ACC112 (cell line): ENCODE measurements at regions not wholly inside any gene's neighbourhood (a gene's known extent, or its start where the extent isn't known, plus 50 kb on each side); places are given as distances from the start of the nearest gene placed in this dataset.

ENCODE experiments used
- H2AFZ ChIP-seq: fragments of 200-600 bp; sonication (generic); one replicate; pipeline ENCODE4 v1.6.0; 2017; ENCODE audit warnings: antibody characterized with exemption, low read length; ENCODE audit not compliant: unreplicated experiment
- H3K27ac ChIP-seq: fragments of 200-600 bp; sonication (generic); 2 replicates; pipeline ENCODE4 v1.5.1; 2014; ENCODE audit warnings: low read depth, mild to moderate bottlenecking, antibody characterized with exemption, low read length, moderate library complexity
- H3K27me3 ChIP-seq: fragments of 200-600 bp; sonication (generic); 2 replicates; pipeline ENCODE4 v1.6.1; 2014; ENCODE audit warnings: mild to moderate bottlenecking, antibody characterized with exemption, low read length, moderate library complexity, mixed read lengths; ENCODE audit not compliant: insufficient read depth
- H3K36me3 ChIP-seq: fragments of 200-600 bp; sonication (generic); 2 replicates; pipeline ENCODE4 v1.6.1; 2016; ENCODE audit warnings: mild to moderate bottlenecking, antibody characterized with exemption, low read length, moderate library complexity, mixed read lengths; ENCODE audit not compliant: insufficient read depth
- H3K4me1 ChIP-seq: fragments of 200-600 bp; sonication (generic); one replicate; pipeline ENCODE4 v1.6.1; 2016; ENCODE audit warnings: low read length, mixed read lengths; ENCODE audit not compliant: insufficient read depth, unreplicated experiment, control insufficient read depth
- H3K4me3 ChIP-seq: fragments of 200-600 bp; sonication (generic); 2 replicates; pipeline ENCODE4 v1.5.1; 2014; ENCODE audit warnings: mild to moderate bottlenecking, low read depth, low read length
- H3K79me2 ChIP-seq: fragments of 200-600 bp; sonication (generic); one replicate; pipeline ENCODE4 v1.6.0; 2016; ENCODE audit warnings: low read length; ENCODE audit not compliant: control insufficient read depth, unreplicated experiment, insufficient read depth

GRCh38 chr3:31252216-31253185 lies 280.2 kb upstream of the STT3B start:
- Histone ChIP-seq H2AFZ (no peak overlapping the region), H3K36me3 (no peaks in the 10 kb centered on the region), H3K27ac (no peak overlapping the region), H3K4me1 (no peaks in the 10 kb centered on the region), H3K27me3 (no peaks in the 10 kb centered on the region), H3K79me2 (no peaks in the 10 kb centered on the region), H3K4me3 (no peak overlapping the region)

- Histone ChIP-seq H3K27me3 (no peaks in the 10 kb centered on the region), H3K4me3 (no peak overlapping the region), H3K79me2 (no peaks in the 10 kb centered on the region), H3K4me1 (no peaks in the 10 kb centered on the region), H3K36me3 (no peaks in the 10 kb centered on the region), H2AFZ (no peak overlapping the region), H3K27ac (no peak overlapping the region)
These were observed 278.9 kb upstream of the STT3B start for GRCh38 chr3:31253782-31254181.

GRCh38 chr3:31254483-31254882 lies 278.2 kb upstream of the STT3B start:
- H3K27ac ChIP-seq: no peak overlapping the region
- no peaks in the 10 kb centered on the region for H3K79me2 ChIP-seq
- no peak overlapping the region for H3K4me3 ChIP-seq
- H3K27me3 ChIP-seq: no peaks in the 10 kb centered on the region
- no peaks in the 10 kb centered on the region for H3K36me3 ChIP-seq
- no peak overlapping the region for H2AFZ ChIP-seq
- H3K4me1 ChIP-seq: no peaks in the 10 kb centered on the region

GRCh38 chr3:31255007-31255581 lies 277.6 kb upstream of the STT3B start:
- H3K27me3 ChIP-seq: no peaks in the 10 kb centered on the region
- H3K27ac ChIP-seq: no peak overlapping the region
- H3K36me3 ChIP-seq: no peaks in the 10 kb centered on the region
- no peaks in the 10 kb centered on the region for H3K79me2 ChIP-seq
- H3K4me3 ChIP-seq: no peak overlapping the region
- H3K4me1 ChIP-seq: no peaks in the 10 kb centered on the region
- H2AFZ ChIP-seq: no peak overlapping the region

- Histone ChIP-seq H3K27me3 (no peaks in the 10 kb centered on the region), H3K4me3 (no peak overlapping the region), H3K79me2 (no peaks in the 10 kb centered on the region), H2AFZ (no peak overlapping the region), H3K27ac (no peak overlapping the region), H3K4me1 (peaks cover 7% of the 10 kb centered on the region), H3K36me3 (no peaks in the 10 kb centered on the region)
These were observed 270.5 kb upstream of the STT3B start for GRCh38 chr3:31262201-31262600.

- Histone ChIP-seq H3K79me2 (no peaks in the 10 kb centered on the region), H3K4me3 (no peak overlapping the region), H3K27me3 (no peaks in the 10 kb centered on the region), H3K36me3 (no peaks in the 10 kb centered on the region), H2AFZ (no peak overlapping the region), H3K4me1 (peaks cover 7% of the 10 kb centered on the region), H3K27ac (no peak overlapping the region)
These were observed 268.8 kb upstream of the STT3B start for GRCh38 chr3:31263897-31264296.

- Histone ChIP-seq H3K27ac (peak overlapping the region; percentile 63; the same call in 1 of the 2 replicates), H3K4me3 (no peak overlapping the region), H3K4me1 (peaks cover 7% of the 10 kb centered on the region), H3K36me3 (no peaks in the 10 kb centered on the region), H3K79me2 (no peaks in the 10 kb centered on the region), H2AFZ (peak overlapping the region; percentile 62), H3K27me3 (no peaks in the 10 kb centered on the region)
These were observed 266.9 kb upstream of the STT3B start for GRCh38 chr3:31265646-31266428.

- H3K36me3 ChIP-seq: no peaks in the 10 kb centered on the region
- no peak overlapping the region for H3K27ac ChIP-seq
- H3K4me1 ChIP-seq: peaks cover 14% of the 10 kb centered on the region
- no peaks in the 10 kb centered on the region for H3K27me3 ChIP-seq
- no peak overlapping the region for H3K4me3 ChIP-seq
- H2AFZ ChIP-seq: no peak overlapping the region
- no peaks in the 10 kb centered on the region for H3K79me2 ChIP-seq
These were observed 263.9 kb upstream of the STT3B start for GRCh38 chr3:31268868-31269267.

GRCh38 chr3:31270010-31270409 lies 262.7 kb upstream of the STT3B start:
- Histone ChIP-seq H3K27me3 (no peaks in the 10 kb centered on the region), H3K27ac (no peak overlapping the region), H2AFZ (no peak overlapping the region), H3K79me2 (no peaks in the 10 kb centered on the region), H3K36me3 (no peaks in the 10 kb centered on the region), H3K4me3 (no peak overlapping the region), H3K4me1 (peaks cover 25% of the 10 kb centered on the region)

GRCh38 chr3:31274326-31275024 lies 258.2 kb upstream of the STT3B start:
- Histone ChIP-seq H3K4me1 (peaks cover 35% of the 10 kb centered on the region), H2AFZ (peak overlapping the region; percentile 26), H3K36me3 (no peaks in the 10 kb centered on the region), H3K4me3 (0 out of 2 replicates have a peak overlapping the region, but pooled peaks have one; percentile 10), H3K27me3 (no peaks in the 10 kb centered on the region), H3K79me2 (no peaks in the 10 kb centered on the region), H3K27ac (peak overlapping the region; percentile 86)
